Brain microvascular endothelial cell (primary cell): ENCODE measurements at regions not wholly inside any gene's neighbourhood (a gene's known extent, or its start where the extent isn't known, plus 50 kb on each side); places are given as distances from the start of the nearest gene placed in this dataset.

Experiments
- DNase-seq: peaks from one replicate; pipeline ENCODE4 v3.0.0-alpha.2; 2020
- H3K27ac ChIP-seq: fragments of 250-450 bp; sonication (Bioruptor Pico); 2 replicates; pipeline ENCODE4 v1.5.1; 2020; ENCODE audit warnings: mild to moderate bottlenecking, moderate library complexity
- H3K27me3 ChIP-seq: fragments of 250-450 bp; sonication (Bioruptor Pico); replicated peaks from 2 replicates; pipeline ENCODE4 v1.5.1; 2020; ENCODE audit warnings: mild to moderate bottlenecking
- H3K36me3 ChIP-seq: fragments of 250-450 bp; sonication (Bioruptor Pico); replicated peaks from 2 replicates; pipeline ENCODE4 v1.5.1; 2020; ENCODE audit warnings: mild to moderate bottlenecking
- H3K4me3 ChIP-seq: 2 replicates; pipeline ENCODE4 v1.5.1; 2011; ENCODE audit warnings: low read depth, mild to moderate bottlenecking, control low read depth, low read length, moderate library complexity
- CTCF ChIP-seq: IDR thresholded peaks from 2 replicates; pipeline ENCODE4 v1.5.1; 2011; ENCODE audit warnings: low read depth, mild to moderate bottlenecking, moderate library complexity, low read length, control low read depth, inconsistent platforms; ENCODE audit errors: missing control alignments
- in situ Hi-C: cut with HindIII; loops from 2 replicates; pipeline ENCODE4 v1.10.0; 2017; ENCODE audit warnings: low sequenced_read_pairs, low pct_ligation_motif_present

- Histone ChIP-seq H3K27ac (no peak overlapping the region), H3K36me3 (no peaks in the 10 kb centered on the region), H3K27me3 (no peaks in the 10 kb centered on the region), H3K4me3 (no peak overlapping the region)
- in situ Hi-C loops = no loop called here
- DNase-seq = no peak
- TF ChIP-seq CTCF = no peak
Measured at GRCh38 chr6:141551318-141551717, 581.4 kb upstream of the GJE1 start.

GRCh38 chr6:141550471-141550870, 582.3 kb upstream of the GJE1 start:
- in situ Hi-C loops = no loop called here
- Histone ChIP-seq H3K27me3 (no peaks in the 10 kb centered on the region), H3K4me3 (no peak overlapping the region), H3K27ac (no peak overlapping the region), H3K36me3 (no peaks in the 10 kb centered on the region)
- no peak for DNase-seq
- TF ChIP-seq CTCF = no peak

- TF ChIP-seq CTCF = no peak
- no peaks in the 10 kb centered on the region for H3K36me3 ChIP-seq
- DNase-seq = peak; percentile 31
- no peak overlapping the region for H3K4me3 ChIP-seq
- peak overlapping the region; percentile 11 for H3K27ac ChIP-seq
- H3K27me3 ChIP-seq = no peaks in the 10 kb centered on the region
- in situ Hi-C loops = no loop called here
Measured at GRCh38 chr6:141548966-141549365, 583.8 kb upstream of the GJE1 start.

- H3K4me3 ChIP-seq = no peak overlapping the region
- in situ Hi-C loops = no loop called here
- no peak for DNase-seq
- no peak for TF ChIP-seq CTCF
- H3K27me3 ChIP-seq = no peaks in the 10 kb centered on the region
- H3K36me3 ChIP-seq = no peaks in the 10 kb centered on the region
- no peak overlapping the region for H3K27ac ChIP-seq
Measured at GRCh38 chr6:141541581-141542324, 591.0 kb upstream of the GJE1 start.

GRCh38 chr6:141540207-141540606, 592.5 kb upstream of the GJE1 start:
- Histone ChIP-seq H3K27ac (no peak overlapping the region), H3K36me3 (no peaks in the 10 kb centered on the region), H3K27me3 (no peaks in the 10 kb centered on the region), H3K4me3 (no peak overlapping the region)
- DNase-seq = no peak
- TF ChIP-seq CTCF = no peak
- in situ Hi-C loops = no loop called here

- in situ Hi-C loops = no loop called here
- no peak for TF ChIP-seq CTCF
- H3K27ac ChIP-seq = no peak overlapping the region
- H3K4me3 ChIP-seq = no peak overlapping the region
- H3K27me3 ChIP-seq = no peaks in the 10 kb centered on the region
- no peaks in the 10 kb centered on the region for H3K36me3 ChIP-seq
- DNase-seq = no peak
Measured at GRCh38 chr6:141539617-141540016, 593.1 kb upstream of the GJE1 start.
